Activated CD8-positive, alpha-beta T cell treated with anti-CD3 and anti-CD28 coated beads for 36 hours (primary cell): ENCODE measurements at regions not wholly inside any gene's neighbourhood (a gene's known extent, or its start where the extent isn't known, plus 50 kb on each side); places are given as distances from the start of the nearest gene placed in this dataset.

Experiments used
- ATAC-seq: fragments of 200-7000 bp; cut with Tn5 transposase; one replicate; pipeline ENCODE4 v1.10.0; 2021; ENCODE audit warnings: mild to moderate bottlenecking, moderate library complexity
- CTCF ChIA-PET: fragments of 350-600 bp; sonication (Branson Sonifier 250); formaldehyde crosslinking; loops from one replicate; lab custom pipeline; 2021; ENCODE audit warnings: antibody characterized with exemption; lab: Charles Lee
- POLR2A ChIA-PET: fragments of 350-600 bp; sonication (Branson Sonifier 250); formaldehyde crosslinking; loops from one replicate; lab custom pipeline; 2021; ENCODE audit warnings: antibody characterized with exemption; lab: Charles Lee
- DNase-seq: peaks from one replicate; pipeline ENCODE4 v3.0.0-alpha.2; 2020
- H3K27ac Mint-ChIP-seq: one replicate; pipeline ENCODE4 v1.8.0; 2021; ENCODE audit warnings: mild to moderate bottlenecking, mixed read lengths
- H3K27me3 Mint-ChIP-seq: one replicate; pipeline ENCODE4 v1.8.0; 2021; ENCODE audit warnings: mixed read lengths
- H3K36me3 Mint-ChIP-seq: one replicate; pipeline ENCODE4 v1.8.0; 2021; ENCODE audit warnings: low read depth, mixed read lengths
- H3K4me1 Mint-ChIP-seq: one replicate; pipeline ENCODE4 v1.8.0; 2021; ENCODE audit warnings: low read depth, mixed read lengths
- H3K4me3 Mint-ChIP-seq: one replicate; pipeline ENCODE4 v1.8.0; 2021; ENCODE audit warnings: mild to moderate bottlenecking, moderate library complexity, mixed read lengths
- H3K9me3 Mint-ChIP-seq: one replicate; pipeline ENCODE4 v1.8.0; 2021; ENCODE audit warnings: mixed read lengths
- intact Hi-C: fragments of 100-400 bp; cut with micrococcal nuclease; formaldehyde crosslinking; loops from one replicate; pipeline ENCODE4 v1.10.0; 2022
- TF ChIP-seq, protein P1 (sequence below): fragments of 200-600 bp; IDR thresholded peaks from one replicate; pipeline ENCODE4 v1.8.0; 2022; ENCODE audit warnings: antibody characterized with exemption, mild to moderate bottlenecking

- no peak overlapping the region for H3K27ac Mint-ChIP-seq
- intact Hi-C loops = no loop called here
- TF ChIP-seq, protein P1, sequence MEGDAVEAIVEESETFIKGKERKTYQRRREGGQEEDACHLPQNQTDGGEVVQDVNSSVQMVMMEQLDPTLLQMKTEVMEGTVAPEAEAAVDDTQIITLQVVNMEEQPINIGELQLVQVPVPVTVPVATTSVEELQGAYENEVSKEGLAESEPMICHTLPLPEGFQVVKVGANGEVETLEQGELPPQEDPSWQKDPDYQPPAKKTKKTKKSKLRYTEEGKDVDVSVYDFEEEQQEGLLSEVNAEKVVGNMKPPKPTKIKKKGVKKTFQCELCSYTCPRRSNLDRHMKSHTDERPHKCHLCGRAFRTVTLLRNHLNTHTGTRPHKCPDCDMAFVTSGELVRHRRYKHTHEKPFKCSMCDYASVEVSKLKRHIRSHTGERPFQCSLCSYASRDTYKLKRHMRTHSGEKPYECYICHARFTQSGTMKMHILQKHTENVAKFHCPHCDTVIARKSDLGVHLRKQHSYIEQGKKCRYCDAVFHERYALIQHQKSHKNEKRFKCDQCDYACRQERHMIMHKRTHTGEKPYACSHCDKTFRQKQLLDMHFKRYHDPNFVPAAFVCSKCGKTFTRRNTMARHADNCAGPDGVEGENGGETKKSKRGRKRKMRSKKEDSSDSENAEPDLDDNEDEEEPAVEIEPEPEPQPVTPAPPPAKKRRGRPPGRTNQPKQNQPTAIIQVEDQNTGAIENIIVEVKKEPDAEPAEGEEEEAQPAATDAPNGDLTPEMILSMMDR = no peak
- H3K4me3 Mint-ChIP-seq = no peak overlapping the region
- H3K4me1 Mint-ChIP-seq = no peaks in the 10 kb centered on the region
- ATAC-seq = no peak
- DNase-seq = no peak
- POLR2A ChIA-PET = no interaction called here
- no peaks in the 10 kb centered on the region for H3K36me3 Mint-ChIP-seq
- CTCF ChIA-PET = no interaction called here
- peaks cover 7% of the 10 kb centered on the region for H3K9me3 Mint-ChIP-seq
- no peaks in the 10 kb centered on the region for H3K27me3 Mint-ChIP-seq
Observed at GRCh38 chr10:108673741-108674140, 1249.6 kb downstream of the XPNPEP1 start.

DNA sequence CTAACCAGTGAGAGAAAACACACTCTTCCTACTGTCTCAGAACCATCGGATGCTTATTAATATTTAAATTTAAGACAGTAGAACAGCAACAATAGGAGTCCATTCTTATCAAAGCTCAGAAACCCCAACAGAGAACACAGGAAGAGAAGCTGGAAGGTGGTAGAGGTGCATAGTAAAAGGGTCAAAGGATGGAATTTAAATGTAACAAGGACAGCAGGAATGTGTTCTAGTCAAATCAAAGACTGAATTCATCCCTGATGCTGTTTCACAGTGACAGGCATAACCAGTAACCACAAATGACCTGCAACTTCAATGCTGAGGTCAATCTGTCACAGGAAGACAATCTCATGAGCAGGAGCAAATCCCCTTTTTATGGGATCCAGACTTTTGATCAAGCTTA lies 1259.7 kb downstream of the XPNPEP1 start:
- Mint-ChIP-seq H3K4me1 (no peaks in the 10 kb centered on the region), H3K9me3 (peaks cover 3% of the 10 kb centered on the region), H3K27me3 (no peaks in the 10 kb centered on the region), H3K36me3 (no peaks in the 10 kb centered on the region), H3K4me3 (no peak overlapping the region), H3K27ac (no peak overlapping the region)
- intact Hi-C loops = no loop called here
- CTCF ChIA-PET = no interaction called here
- POLR2A ChIA-PET = no interaction called here
- no peak for DNase-seq
- no peak for ATAC-seq
- TF ChIP-seq, protein P1 = no peak

GRCh38 chr10:108662975-108663374 lies 1260.3 kb downstream of the XPNPEP1 start:
- POLR2A ChIA-PET = no interaction called here

GRCh38 chr10:108655057-108655456 lies 1268.3 kb downstream of the XPNPEP1 start:
- POLR2A ChIA-PET = no interaction called here
- DNase-seq (no peak), ATAC-seq (no peak)
- H3K36me3 Mint-ChIP-seq = no peaks in the 10 kb centered on the region
- no peaks in the 10 kb centered on the region for H3K4me1 Mint-ChIP-seq
- no peak overlapping the region for H3K27ac Mint-ChIP-seq
- TF ChIP-seq, protein P1 = no peak
- H3K4me3 Mint-ChIP-seq = no peak overlapping the region
- H3K9me3 Mint-ChIP-seq = peaks cover 4% of the 10 kb centered on the region
- no peaks in the 10 kb centered on the region for H3K27me3 Mint-ChIP-seq
- CTCF ChIA-PET = no interaction called here
- intact Hi-C loops = no loop called here

More at GRCh38 chr10:108662975-108663374, 1260.3 kb downstream of the XPNPEP1 start:
- Mint-ChIP-seq H3K27me3 (no peaks in the 10 kb centered on the region), H3K4me1 (no peaks in the 10 kb centered on the region), H3K36me3 (no peaks in the 10 kb centered on the region), H3K27ac (no peak overlapping the region), H3K9me3 (peaks cover 4% of the 10 kb centered on the region), H3K4me3 (no peak overlapping the region)
- ATAC-seq = no peak
- DNase-seq = no peak
- TF ChIP-seq, protein P1 = no peak
- CTCF ChIA-PET = no interaction called here
- intact Hi-C loops = no loop called here

DNA sequence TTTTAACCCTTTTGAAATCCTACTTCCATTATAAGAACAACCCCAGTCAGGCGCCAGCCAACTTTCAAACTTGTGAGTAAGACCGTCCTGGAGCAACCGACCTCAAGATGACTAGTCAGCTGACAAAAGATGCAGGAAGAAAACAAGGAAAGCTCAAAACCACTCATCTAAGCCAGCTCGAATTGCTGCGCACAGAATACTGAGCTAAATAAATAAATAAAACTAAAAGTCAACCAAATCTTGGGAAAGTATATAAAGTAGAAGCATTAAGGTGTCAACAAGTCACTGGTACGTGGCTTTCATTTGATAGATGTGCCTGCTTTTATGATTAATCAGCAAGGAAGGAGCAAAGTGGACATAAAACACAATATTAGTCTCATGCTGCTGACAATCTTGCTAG lies 1269.8 kb downstream of the XPNPEP1 start:
- TF ChIP-seq, protein P1 = no peak
- no peaks in the 10 kb centered on the region for H3K27me3 Mint-ChIP-seq
- H3K36me3 Mint-ChIP-seq = no peaks in the 10 kb centered on the region
- POLR2A ChIA-PET = no interaction called here
- no peaks in the 10 kb centered on the region for H3K4me1 Mint-ChIP-seq
- DNase-seq (no peak), ATAC-seq (no peak)
- no peak overlapping the region for H3K27ac Mint-ChIP-seq
- H3K4me3 Mint-ChIP-seq = no peak overlapping the region
- intact Hi-C loops = no loop called here
- peaks cover 2% of the 10 kb centered on the region for H3K9me3 Mint-ChIP-seq
- CTCF ChIA-PET = no interaction called here
